ENCODE measurements at regions not wholly inside any gene's neighbourhood (a gene's known extent, or its start where the extent isn't known, plus 50 kb on each side); places are given as distances from the start of the nearest gene placed in this dataset.

- TF ChIP-seq GATA2 (IDR thresholded peaks at IDR 0.05; ENCODE audit: low read depth, low read length): peak; percentile 41
- TF ChIP-seq GATA3 (IDR thresholded peaks at IDR 0.05; ENCODE audit: low read depth, low read length): peak; percentile 63
Measured at GRCh38 chr13:59363947-59364346, 799.8 kb downstream of the DIAPH3 start.

All from SH-SY5Y (cell line).